ENCODE measurements at regions not wholly inside any gene's neighbourhood (a gene's known extent, or its start where the extent isn't known, plus 50 kb on each side); places are given as distances from the start of the nearest gene placed in this dataset.

DNA sequence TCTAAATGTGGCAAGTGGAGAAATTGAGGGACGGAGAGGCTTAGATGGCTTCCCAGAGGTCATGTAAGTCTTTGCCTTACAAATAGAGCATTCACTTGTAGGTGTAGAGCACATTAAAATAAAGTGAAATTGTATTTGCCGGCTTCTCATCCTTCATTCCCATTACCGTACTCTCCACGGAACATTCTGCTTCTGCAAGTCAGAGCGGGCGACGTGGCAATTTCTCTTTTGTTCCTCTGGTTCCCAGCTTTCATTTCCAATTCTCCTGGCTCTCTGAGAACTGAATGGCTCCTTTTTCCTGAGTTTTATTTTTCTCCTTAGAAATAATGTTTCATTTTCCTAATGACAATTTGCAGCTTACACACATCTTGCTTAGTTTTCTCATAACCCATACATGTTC, 51.3 kb upstream of the PFKP start:
- in situ Hi-C loops (cut with HindIII; ENCODE audit: low sequenced_read_pairs): no loop called here
- no peak for DNase-seq (ENCODE audit: low spot score)

- in situ Hi-C loops (cut with HindIII; ENCODE audit: low sequenced_read_pairs): no loop called here
- DNase-seq (ENCODE audit: low spot score): no peak
These were observed 52.4 kb upstream of the PFKP start for GRCh38 chr10:3014968-3015367.

- in situ Hi-C loops (cut with HindIII; ENCODE audit: low sequenced_read_pairs): no loop called here
- DNase-seq (ENCODE audit: low spot score): no peak
These were observed 55.1 kb upstream of the PFKP start for GRCh38 chr10:3012223-3012622.

DNA sequence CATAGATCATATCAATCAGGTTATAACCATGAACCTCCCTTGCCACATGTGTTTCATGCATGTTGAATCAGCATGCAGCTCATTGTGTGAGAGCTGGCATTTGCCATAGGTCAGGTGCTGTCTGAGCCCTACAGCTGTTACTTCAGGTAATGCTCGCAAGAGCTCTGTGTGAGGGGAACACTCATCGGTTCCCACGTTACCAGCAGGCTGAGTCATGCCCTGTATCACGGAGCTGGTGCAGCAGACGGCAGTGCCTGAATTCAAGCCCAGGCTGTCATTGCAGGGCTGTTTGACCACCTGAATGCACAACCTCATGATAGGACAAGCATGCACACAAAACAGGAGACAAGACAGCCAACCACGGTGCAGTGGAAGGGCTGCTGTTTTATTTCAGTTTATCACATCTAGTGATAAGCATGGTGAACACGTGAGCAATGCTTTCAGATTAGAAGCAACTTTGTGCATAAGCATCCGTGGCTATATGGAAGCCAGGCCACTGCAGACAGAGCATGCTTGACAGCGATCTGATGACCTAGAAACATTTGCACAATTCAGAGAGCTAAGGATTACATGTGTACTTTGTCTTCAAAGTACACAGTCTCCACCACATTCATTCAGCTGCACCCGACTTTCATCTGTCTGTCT, 56.4 kb upstream of the PFKP start:
- DNase-seq (ENCODE audit: low spot score): no peak
- in situ Hi-C loops (cut with HindIII; ENCODE audit: low sequenced_read_pairs): no loop called here

DNA sequence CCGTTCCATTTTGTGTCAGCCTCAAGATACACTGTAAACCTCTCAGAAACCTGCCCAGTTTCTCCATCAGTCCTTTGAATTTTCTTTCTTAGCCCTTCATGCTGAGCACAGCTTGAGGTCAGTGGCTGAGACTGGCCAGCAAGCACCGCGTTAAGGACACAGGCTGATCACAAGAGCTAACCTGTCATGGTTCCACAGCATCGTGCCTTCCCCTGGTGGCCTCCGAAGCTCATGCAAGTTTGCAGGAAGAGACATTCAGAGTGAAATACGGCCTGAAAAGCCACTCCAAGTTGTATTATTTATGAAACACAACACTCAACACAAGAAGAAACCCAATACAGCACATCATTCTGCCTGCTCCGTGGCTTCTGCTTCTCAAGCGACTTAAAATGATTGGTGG, 57.0 kb upstream of the PFKP start:
- in situ Hi-C loops (cut with HindIII; ENCODE audit: low sequenced_read_pairs): no loop called here
- no peak for DNase-seq (ENCODE audit: low spot score)

GRCh38 chr10:3009341-3009740, 58.0 kb upstream of the PFKP start:
- DNase-seq (ENCODE audit: low spot score): no peak
- in situ Hi-C loops (cut with HindIII; ENCODE audit: low sequenced_read_pairs): no loop called here

DNA sequence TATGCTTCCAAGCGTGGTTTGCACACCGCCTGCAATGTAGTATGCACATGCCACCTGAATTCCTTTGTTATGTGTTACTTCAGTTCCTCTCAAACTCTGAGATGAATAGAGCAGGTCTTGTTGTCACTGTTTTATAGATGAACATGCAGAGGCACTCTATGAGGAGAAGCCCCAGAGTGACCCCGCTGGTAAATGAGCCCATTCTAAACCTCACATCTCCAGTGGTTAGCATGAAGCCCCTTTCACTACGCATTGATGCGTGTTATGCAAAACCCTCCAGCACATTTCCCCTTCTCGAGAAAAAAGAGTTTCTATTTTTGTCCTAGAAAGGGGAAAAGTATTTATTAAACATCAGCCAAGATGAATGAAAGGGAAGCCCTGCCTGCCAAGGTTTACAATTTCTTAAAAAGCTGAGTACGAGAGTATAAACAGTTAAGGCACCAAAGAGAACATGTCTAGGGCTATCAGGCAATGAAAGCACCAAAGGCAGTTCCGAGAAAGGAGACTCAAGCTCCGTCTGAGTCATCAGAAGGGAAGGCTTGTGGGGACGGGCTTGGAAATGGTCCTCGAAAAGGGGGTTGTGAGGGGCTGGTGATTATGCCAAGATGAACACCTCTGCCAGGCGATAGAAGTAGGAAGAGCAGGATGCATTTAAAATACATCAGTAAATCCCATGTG, 58.7 kb upstream of the PFKP start:
- in situ Hi-C loops (cut with HindIII; ENCODE audit: low sequenced_read_pairs): no loop called here
- DNase-seq (ENCODE audit: low spot score): no peak

DNA sequence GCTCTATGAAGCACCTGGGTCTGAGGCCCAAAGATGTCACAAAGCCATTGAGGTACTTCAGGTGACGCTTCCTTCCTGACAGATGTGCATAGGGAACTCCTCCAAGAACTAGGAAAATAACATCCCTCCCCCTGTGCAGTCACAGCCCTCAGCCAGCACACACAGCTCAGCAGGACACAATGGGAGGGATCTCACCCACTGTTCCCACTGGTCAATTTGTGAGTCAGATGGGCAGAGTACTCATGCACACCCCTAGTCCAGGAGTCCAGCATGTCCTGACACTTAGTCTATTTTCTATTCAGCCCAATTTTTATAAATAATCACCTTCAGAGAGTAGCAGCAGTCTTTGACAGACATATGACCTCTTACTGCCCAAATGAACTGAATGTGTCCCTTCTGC, 60.7 kb upstream of the PFKP start:
- DNase-seq (ENCODE audit: low spot score): no peak
- in situ Hi-C loops (cut with HindIII; ENCODE audit: low sequenced_read_pairs): no loop called here

- no peak for DNase-seq (ENCODE audit: low spot score)
- in situ Hi-C loops (cut with HindIII; ENCODE audit: low sequenced_read_pairs): no loop called here
These were observed 61.3 kb upstream of the PFKP start for GRCh38 chr10:3006093-3006492.

- no peak for DNase-seq (ENCODE audit: low spot score)
- in situ Hi-C loops (cut with HindIII; ENCODE audit: low sequenced_read_pairs): no loop called here
These were observed 65.0 kb upstream of the PFKP start for GRCh38 chr10:3002304-3002703.

DNA sequence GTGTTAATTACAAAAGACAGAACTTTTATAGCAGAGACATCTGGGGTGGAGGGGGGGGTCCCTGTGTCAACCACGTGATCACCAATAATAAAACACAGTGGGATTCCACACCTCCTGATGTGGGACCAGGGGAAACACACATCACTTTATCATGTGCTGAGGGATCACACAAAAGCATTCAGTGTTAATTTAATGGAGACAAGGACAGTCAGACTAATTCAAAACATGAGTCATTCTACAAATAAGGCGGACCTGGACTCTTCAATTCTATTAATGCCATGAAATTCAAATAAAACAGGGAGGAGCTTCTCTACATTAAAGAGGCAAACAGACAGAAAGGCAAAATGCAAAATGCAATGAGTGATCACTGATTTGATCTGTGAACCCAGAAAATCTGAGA, 67.3 kb upstream of the PFKP start:
- in situ Hi-C loops (cut with HindIII; ENCODE audit: low sequenced_read_pairs): no loop called here

GRCh38 chr10:2994221-2994961, 73.0 kb upstream of the PFKP start:
- in situ Hi-C loops (cut with HindIII; ENCODE audit: low sequenced_read_pairs): no loop called here
- no peak for DNase-seq (ENCODE audit: low spot score)

More for the DNA sequence above, 67.3 kb upstream of the PFKP start:
- no peak for DNase-seq (ENCODE audit: low spot score)

DNA sequence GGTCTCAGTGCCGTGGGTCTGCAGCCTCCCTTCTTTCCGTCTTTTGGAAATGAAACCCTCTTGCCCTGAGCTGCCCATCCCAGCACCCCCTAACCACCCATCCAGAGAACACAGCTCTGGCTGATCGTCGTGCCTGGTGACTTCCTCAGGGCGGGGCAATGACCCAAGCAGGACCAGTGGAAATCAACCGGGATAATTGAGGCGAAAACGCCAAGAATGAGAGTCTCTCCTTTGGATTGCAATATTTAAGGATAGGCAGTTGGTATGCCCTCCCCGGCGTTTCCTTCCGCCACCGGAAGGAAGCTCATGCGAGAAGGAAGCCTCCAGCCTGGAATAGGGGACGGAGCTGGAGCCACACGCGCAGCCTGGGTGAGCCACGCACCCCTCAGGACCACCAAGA, 73.7 kb upstream of the PFKP start:
- DNase-seq (ENCODE audit: low spot score): no peak
- in situ Hi-C loops (cut with HindIII; ENCODE audit: low sequenced_read_pairs): no loop called here

DNA sequence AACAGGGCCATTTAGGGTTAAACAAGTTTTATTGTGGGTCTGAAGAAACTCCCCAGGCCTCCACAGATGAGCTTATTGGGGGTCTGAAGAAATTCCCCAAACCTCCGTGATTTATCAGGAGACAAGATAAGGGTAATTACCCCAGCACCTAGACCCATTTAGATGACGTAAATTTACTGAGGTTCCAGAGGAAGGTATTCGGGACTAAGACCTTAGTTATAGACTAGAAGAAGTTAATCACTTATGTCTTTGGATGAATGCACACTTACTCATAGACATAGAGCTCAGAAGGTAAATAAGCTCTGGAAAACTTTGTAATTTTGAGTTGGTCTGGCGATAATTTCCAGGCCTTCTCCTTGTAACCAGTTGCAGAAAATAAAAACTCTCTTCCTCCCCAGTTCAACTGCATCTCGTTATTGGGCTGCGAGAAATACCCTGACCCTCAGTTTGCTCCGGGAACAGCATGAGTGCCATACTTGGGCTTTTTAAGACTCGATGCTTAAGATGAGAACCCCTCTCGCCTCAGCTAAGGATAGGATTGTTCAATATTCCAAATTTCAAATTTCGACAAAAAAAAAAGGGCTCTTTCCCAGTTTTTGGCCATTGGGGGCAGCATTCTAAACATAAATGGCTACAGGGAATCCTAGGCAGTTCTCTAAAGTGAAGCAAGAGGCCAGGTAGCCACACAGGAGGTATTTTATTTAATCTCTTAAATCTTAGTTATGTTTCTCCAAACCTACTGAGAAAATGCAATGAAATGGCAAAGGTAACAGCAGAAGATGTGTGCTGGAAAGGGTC, 74.7 kb upstream of the PFKP start:
- in situ Hi-C loops (cut with HindIII; ENCODE audit: low sequenced_read_pairs): no loop called here

DNA sequence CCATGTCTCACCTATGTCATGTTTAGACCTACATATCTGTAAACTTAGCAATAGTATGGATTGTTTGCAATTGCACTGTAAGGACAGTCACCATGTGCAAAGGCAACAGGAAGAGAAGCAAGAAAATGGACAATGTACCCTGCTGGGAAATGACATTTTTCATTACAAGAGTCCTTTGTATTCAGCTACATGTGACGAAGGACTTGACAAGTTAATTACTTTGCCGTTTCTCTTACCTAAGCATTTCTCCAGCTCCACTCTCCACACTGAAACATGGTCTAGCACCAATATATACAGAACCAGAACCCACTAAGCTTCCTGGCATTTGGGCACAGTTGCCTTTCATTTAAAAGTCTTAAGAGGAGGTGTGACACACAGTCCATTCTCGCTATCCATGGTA, 76.6 kb upstream of the PFKP start:
- in situ Hi-C loops (cut with HindIII; ENCODE audit: low sequenced_read_pairs): no loop called here
- DNase-seq (ENCODE audit: low spot score): no peak

More for the DNA sequence above, 74.7 kb upstream of the PFKP start:
- no peak for DNase-seq (ENCODE audit: low spot score)

DNA sequence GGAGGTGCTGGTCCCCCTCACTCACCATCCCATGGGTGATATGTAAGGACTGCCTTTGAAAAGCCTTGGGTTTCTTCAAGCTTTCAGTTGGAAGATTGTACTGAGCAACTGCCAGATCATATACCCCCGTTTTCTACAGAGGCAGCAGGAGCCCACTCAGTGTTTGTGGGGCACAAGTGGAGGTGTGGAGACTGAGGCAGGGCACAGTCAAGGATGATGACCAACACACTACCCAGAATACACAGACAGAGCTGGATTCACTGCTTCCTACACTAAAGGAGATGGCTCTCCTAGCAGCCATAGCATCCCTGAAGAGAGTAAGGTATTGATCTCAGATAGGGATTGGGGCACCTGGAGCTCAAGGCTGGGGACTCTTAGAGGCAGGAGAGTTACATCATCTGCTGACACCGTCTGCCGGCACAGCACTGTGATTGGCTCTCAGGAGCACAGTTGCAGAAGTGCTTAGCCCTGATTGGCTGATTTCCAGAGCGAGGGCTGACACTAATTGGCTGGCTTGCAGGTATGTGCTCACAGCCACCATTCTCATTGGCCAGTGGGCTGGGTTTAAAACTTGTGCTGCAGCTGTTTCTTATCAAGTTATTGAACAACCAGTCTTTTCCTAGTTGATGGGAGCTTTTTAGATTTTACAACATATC, 77.9 kb upstream of the PFKP start:
- DNase-seq (ENCODE audit: low spot score): no peak
- in situ Hi-C loops (cut with HindIII; ENCODE audit: low sequenced_read_pairs): no loop called here

DNA sequence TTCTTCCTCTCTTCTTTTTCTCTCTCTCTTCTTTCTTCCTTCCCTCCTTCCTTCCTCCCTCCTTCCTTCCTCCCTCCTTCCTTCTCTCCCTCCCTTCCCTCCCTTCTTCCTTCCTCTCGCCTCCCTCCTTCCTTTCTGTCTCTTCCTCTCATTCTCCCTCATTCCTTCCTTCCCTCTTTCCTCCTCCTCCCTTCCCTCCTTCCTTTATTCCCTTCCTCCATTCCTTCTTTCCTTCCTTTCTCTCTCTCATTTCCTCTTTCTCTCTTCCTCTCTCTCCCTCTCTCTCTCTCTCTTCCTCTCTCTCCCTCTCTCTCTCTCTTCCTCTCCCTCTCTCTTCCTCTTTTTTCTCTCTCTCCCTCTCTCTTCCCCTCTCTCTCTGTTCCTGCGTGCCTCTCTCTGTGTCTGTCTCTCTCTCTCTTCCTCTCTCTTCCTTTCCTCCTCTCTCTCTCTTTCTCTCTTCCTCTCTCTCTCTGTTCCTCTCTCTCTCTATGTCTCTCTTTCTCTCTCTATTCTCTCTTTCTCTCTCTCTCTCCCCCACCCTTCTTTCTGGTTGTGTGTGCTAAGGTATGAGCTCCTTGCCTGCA, 80.1 kb upstream of the PFKP start:
- DNase-seq (ENCODE audit: low spot score): no peak
- in situ Hi-C loops (cut with HindIII; ENCODE audit: low sequenced_read_pairs): no loop called here

GRCh38 chr10:2986391-2986801, 81.0 kb upstream of the PFKP start:
- DNase-seq (ENCODE audit: low spot score): no peak
- in situ Hi-C loops (cut with HindIII; ENCODE audit: low sequenced_read_pairs): no loop called here

DNA sequence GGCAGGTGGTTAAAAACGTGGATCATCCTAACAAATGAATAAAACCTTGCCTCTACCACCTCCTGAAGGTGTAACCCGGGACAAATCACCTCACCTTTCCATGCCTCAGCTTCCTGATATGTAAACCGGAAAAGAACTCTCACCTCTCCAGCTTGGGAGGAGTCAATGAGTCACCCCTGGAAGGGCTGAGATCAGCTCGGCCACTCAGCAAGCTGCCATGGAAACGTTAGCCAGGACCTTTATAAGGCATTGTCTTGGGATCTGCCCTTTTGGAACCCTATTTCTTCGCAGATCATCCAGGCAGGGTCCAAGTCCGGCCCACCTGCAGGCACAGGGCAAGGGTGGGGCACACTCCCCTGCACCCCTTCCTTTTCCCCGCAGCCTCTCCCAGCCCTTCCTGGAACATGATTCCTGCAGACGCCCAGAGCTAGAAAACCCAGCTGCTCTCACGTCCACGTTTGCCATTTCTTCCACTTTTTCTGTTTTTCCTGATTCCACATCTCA, 81.6 kb upstream of the PFKP start:
- in situ Hi-C loops (cut with HindIII; ENCODE audit: low sequenced_read_pairs): no loop called here
- DNase-seq (ENCODE audit: low spot score): no peak

Measured in G401 (cell line).